HEK293 (cell line): ENCODE measurements at regions not wholly inside any gene's neighbourhood (a gene's known extent, or its start where the extent isn't known, plus 50 kb on each side); places are given as distances from the start of the nearest gene placed in this dataset.

ENCODE experiments used
- CTCF ChIP-seq: fragments of 450-650 bp; formaldehyde crosslinking; IDR thresholded peaks from 2 replicates; pipeline ENCODE4 v1.5.1; 2016; ENCODE audit warnings: missing biosample characterization, missing genetic modification characterization
- ZNF639 ChIP-seq: fragments of 450-650 bp; formaldehyde crosslinking; IDR thresholded peaks from 2 replicates; pipeline ENCODE4 v1.5.1; 2016; ENCODE audit warnings: missing biosample characterization, missing genetic modification characterization

GRCh38 chr11:96817482-96818399, 427.9 kb downstream of the JRKL start:
- no peak for TF ChIP-seq CTCF (tag by site-specific recombination)
- TF ChIP-seq ZNF639: no peak
